GM12892 (cell line): ENCODE measurements at regions not wholly inside any gene's neighbourhood (a gene's known extent, or its start where the extent isn't known, plus 50 kb on each side); places are given as distances from the start of the nearest gene placed in this dataset.

Experiments used
- POLR2A ChIP-seq: IDR thresholded peaks from 2 replicates; pipeline ENCODE4 v1.6.1; 2011; ENCODE audit warnings: low read depth, low read length, control low read depth
- POLR2AphosphoS5 ChIP-seq: IDR thresholded peaks from 2 replicates; pipeline ENCODE4 v1.6.1; 2011; ENCODE audit warnings: low read depth, low read length, control low read depth

- TF ChIP-seq POLR2AphosphoS5 = no peak
- TF ChIP-seq POLR2A = no peak
Measured at GRCh38 chr3:152696962-152697361, 138.0 kb upstream of the P2RY1 start.
